OCI-M1 (cell line): ENCODE measurements at regions not wholly inside any gene's neighbourhood (a gene's known extent, or its start where the extent isn't known, plus 50 kb on each side); places are given as distances from the start of the nearest gene placed in this dataset.
A peak's percentile ranks its signal among the peaks of the same experiment; 100 is the strongest.

Source experiments
- DNase-seq: peaks from one replicate; lab custom pipeline; 2025; lab: John Stamatoyannopoulos, UW

- no peak for DNase-seq
These were observed 565.2 kb upstream of the MARCKS start for GRCh38 chr6:113291751-113292445.

- DNase-seq, result no peak
These were observed 564.3 kb upstream of the MARCKS start for GRCh38 chr6:113292646-113293422.

DNA sequence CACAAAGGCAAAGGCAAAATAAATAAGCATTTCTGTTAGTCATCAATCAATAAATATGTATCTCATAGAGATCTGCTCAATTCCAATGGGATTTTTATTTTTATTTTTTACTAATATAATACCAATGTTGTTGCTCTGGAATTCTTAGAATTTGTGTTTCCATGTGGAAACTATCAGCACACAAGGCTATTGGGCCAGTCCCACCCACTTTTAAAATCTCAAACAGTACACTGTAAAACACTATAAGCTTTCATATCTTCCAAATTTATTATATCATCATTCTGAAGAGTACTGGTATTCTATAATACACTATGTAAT lies 563.8 kb upstream of the MARCKS start:
- DNase-seq, result no peak

DNA sequence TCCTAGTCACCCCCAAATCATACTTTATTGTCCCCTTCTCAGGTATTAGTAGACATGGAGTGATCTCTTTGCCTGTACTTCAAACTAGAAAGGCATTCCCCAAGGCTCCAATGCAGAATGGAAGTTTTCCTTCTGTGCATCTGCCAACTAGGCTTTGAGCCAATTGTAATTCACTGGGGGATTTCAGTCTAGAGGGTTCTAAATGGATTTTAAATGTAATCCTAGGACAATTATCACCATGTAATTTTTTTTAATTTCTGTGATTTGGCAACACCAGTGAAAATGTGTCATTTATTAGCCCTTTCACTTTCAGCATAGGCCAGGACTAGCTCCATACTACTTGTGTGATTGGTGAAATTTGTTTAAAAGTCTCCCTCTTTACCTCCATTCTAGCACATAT lies 557.6 kb upstream of the MARCKS start:
- DNase-seq, result no peak

DNA sequence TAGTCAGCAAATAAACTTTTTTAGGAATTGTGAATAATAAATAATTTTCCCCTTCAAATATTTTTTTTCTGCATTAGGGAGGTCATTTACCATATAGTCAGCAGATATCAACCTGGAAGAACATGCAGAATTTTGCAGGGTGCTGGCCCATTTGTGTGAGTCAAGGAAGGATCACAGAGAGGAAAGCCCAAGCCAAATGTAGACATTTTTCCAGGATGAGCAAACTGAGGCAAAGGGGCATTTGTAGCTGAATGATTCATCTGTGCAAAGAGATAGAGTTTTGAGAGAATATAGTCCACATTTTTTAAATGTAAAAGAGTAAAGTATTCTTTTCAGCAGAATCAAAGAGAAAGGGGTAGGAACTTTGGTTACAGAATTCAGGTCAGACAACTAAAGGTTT lies 555.5 kb upstream of the MARCKS start:
- DNase-seq, result no peak

DNA sequence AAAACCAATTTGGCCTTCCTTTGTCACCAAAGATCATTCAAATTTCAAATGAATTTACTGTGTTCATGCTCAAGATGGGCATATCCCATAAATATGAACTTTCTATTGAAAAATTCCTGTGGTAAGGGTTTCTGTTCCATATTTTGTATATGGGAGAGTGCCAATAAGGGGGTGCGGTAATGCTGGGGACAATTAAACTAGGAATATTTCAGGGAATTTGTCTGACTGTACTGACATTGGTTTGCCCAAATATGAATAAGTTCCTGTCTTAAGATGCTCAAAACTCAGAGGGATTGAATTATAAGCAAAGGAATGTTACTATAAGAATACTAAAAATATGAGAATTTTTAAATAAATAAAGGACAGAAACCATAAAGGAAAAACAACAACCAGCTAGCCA lies 553.0 kb upstream of the MARCKS start:
- no peak for DNase-seq

GRCh38 chr6:113306552-113307145 lies 550.5 kb upstream of the MARCKS start:
- DNase-seq, result peak; percentile 78

DNA sequence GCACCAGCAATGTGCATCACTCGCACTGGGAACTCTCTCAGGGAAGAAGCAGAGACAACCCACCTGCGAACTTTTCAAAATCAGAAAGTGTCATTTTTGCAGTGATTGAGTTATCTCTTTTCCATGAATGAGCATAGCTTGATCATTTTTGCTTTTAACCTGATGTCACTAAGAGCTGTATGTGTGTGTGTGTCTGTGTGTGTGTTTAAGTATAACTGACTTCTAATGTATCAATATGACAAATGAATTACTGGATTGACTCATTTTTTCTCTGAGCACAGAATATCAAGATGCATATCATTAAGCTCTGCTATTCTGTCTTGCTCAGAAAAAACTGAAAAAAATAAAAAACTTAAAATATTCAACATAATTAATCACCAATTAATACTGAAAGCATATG lies 548.9 kb upstream of the MARCKS start:
- DNase-seq, result no peak

- no peak for DNase-seq
These were observed 543.3 kb upstream of the MARCKS start for GRCh38 chr6:113313841-113314240.

GRCh38 chr6:113315165-113315564 lies 542.0 kb upstream of the MARCKS start:
- DNase-seq, result no peak

- DNase-seq, result no peak
These were observed 541.3 kb upstream of the MARCKS start for GRCh38 chr6:113315879-113316278.

- no peak for DNase-seq
These were observed 539.7 kb upstream of the MARCKS start for GRCh38 chr6:113317442-113317841.

- no peak for DNase-seq
These were observed 539.1 kb upstream of the MARCKS start for GRCh38 chr6:113317891-113318574.

DNA sequence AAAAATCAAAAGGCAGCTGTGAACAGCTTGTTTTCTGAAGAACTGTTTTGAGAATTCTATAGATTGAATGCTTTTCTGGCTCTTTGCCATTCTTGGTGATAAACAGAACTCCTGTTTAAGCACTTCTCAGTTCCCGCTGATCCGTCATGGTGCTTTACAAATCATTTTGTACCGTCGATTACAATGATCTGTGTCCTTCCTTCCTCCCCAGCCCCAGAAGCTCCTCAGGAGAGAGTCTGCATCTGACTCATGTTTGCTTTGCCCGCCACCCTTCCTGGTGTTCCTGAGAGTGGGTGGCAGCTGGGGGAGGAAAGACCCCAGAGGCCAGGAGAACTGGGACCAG lies 538.6 kb upstream of the MARCKS start:
- DNase-seq, result no peak

DNA sequence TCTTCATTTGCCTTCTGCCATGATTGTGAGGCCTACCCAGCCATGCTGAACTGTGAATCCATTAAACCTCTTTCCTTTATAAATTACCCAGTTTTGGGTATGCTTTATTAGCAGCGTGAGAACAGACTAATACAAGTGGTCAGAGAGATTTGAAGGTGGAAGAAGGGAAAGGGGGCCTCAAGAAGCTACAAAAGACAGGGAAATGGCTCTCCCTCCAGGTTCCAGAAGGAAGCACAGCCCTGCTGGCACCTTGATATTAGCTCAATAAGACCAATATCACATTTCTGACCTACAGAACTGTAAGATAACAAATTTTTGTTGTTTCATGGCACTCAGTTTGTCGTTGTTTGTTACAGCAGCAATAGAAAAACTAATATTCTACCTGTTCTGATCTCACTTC lies 536.5 kb upstream of the MARCKS start:
- no peak for DNase-seq

DNA sequence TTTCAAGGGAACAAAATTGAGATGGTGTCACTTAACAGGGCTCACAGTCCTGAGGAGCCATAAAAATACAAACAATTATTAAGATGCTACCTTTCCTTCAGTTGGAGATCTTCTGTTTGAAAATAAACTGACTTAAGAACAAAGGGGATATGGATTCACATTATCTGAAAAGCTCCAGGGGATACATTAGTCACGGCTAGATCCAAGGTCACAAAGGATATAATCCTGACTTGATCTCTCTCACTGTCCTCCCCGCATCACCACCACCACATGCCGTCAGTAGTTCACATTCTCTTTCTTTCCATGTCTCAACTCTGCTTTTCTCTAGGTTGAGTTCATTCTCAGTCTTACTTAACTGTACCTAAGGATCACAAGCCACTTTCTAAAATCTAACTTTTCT lies 530.4 kb upstream of the MARCKS start:
- DNase-seq, result no peak

DNA sequence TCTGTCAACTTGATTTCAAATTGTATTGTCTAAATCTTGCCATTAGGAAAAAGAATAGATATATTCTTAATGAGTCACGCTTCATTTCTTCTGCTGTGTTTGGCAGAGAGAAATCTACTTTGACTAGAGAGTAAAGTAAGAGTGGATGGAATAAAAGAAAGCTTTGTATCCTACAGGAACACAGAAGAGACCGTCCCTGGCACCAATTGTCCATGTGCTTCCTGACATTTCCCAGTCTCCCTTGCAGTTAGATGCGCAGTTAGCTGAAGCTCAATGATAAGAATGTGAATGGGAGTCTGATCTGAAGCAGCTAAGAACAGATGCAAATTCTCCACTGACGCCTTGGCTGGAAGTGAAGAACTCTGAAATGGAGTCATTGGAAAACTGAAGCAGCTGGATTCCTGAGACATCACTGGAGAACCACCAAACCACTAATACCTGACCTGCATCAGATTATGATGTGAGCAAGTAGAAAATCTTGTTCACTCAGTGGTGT lies 528.2 kb upstream of the MARCKS start:
- DNase-seq, result no peak

DNA sequence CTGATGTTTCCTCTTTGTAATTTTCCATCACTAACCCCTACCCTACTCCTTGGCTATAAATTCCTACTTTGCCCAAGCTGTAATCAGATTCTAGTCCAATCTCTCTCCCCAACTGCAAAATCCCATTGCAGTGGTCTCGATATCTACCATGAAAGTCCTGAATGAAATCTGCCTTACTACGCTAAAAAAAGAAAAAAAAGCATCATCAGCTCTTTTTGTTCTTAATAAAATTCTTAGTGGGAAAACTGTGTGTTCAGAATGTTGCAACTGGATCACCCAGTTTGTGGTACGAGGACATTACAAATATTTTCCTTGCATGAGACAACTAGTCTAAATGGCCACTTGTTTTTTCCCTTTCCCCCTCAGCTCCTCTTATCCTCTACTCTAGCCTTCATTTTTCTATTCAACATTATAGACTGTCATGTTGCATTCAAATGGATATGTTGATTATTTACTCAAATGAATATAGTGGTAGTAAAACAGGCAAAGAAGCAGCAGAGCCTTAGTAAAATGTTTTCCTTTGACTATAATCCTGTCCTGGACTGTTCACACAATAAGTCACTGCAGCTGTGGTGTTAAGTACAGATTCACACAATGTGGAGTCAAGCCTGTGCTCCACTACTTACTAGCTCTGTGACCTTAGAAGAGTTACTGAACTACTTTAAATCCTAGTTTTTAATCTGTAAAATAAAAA lies 527.1 kb upstream of the MARCKS start:
- DNase-seq, result no peak

- DNase-seq, result no peak
These were observed 526.6 kb upstream of the MARCKS start for GRCh38 chr6:113330636-113330946.

DNA sequence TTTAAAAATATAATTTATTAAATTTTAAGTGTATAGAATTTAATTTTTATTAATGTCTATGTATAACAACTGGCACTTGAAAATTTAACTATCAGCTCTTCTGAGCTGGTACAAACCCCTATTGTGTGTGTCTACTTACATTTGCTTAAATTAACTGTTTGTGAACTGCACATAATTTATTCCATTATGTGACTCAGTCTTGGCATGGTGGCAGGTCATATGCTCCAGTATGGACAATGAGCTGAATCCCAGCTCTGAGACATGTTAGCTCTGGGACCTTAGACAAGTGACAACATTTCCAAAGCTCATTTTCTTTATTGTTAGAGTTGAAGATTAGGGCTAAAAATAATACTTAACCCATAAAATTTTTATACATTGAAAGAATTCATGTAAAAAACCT lies 526.1 kb upstream of the MARCKS start:
- DNase-seq, result no peak

GRCh38 chr6:113338644-113339043 lies 518.5 kb upstream of the MARCKS start:
- DNase-seq, result no peak

- no peak for DNase-seq
These were observed 517.9 kb upstream of the MARCKS start for GRCh38 chr6:113339209-113339608.
